LNCAP (cell line): ENCODE measurements at regions not wholly inside any gene's neighbourhood (a gene's known extent, or its start where the extent isn't known, plus 50 kb on each side); places are given as distances from the start of the nearest gene placed in this dataset.

ENCODE experiments used
- TF ChIP-seq, protein P1 (sequence below): fragments of 450-650 bp; IDR thresholded peaks from 2 replicates; pipeline ENCODE4 v1.5.1; 2017; ENCODE audit warnings: mild to moderate bottlenecking

DNA sequence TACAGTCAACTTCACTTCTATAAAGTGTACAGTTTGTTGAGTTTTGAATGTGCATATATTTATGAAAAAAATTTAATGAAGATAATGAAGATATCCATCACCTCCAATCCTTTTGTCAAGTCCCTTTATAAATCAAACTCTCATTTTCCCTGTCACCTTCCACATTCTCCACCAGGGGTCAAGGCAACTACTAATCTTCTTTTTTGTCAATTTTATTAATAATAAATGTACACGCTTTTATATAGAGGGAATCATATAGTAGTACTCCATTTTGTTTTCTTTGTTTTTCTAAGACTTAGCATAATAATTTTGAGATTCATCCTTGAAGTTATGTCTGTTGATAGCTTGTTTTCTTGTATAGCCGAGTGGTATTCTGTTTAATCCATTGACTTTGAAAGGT, 1594.2 kb upstream of the PRMT6 start:
- TF ChIP-seq, protein P1, sequence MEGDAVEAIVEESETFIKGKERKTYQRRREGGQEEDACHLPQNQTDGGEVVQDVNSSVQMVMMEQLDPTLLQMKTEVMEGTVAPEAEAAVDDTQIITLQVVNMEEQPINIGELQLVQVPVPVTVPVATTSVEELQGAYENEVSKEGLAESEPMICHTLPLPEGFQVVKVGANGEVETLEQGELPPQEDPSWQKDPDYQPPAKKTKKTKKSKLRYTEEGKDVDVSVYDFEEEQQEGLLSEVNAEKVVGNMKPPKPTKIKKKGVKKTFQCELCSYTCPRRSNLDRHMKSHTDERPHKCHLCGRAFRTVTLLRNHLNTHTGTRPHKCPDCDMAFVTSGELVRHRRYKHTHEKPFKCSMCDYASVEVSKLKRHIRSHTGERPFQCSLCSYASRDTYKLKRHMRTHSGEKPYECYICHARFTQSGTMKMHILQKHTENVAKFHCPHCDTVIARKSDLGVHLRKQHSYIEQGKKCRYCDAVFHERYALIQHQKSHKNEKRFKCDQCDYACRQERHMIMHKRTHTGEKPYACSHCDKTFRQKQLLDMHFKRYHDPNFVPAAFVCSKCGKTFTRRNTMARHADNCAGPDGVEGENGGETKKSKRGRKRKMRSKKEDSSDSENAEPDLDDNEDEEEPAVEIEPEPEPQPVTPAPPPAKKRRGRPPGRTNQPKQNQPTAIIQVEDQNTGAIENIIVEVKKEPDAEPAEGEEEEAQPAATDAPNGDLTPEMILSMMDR, result no peak

DNA sequence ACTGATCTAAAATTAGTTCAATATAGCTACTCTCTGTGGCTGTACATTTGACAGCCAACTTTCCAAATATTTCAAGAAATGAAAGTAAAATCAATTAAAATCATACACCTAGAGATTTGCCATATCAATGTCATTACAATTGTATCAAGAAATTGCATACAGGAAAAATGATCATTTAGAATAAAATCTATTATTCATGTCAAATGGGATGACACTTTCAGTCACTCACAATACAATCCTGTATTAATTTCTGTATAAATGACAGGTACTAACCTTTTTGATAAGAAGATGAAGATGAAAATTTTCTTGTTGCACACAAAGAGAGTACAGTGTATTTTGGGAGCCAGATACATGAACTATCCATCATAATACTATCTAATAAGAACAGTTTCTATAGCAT, 1588.9 kb upstream of the PRMT6 start:
- TF ChIP-seq, protein P1, result no peak

DNA sequence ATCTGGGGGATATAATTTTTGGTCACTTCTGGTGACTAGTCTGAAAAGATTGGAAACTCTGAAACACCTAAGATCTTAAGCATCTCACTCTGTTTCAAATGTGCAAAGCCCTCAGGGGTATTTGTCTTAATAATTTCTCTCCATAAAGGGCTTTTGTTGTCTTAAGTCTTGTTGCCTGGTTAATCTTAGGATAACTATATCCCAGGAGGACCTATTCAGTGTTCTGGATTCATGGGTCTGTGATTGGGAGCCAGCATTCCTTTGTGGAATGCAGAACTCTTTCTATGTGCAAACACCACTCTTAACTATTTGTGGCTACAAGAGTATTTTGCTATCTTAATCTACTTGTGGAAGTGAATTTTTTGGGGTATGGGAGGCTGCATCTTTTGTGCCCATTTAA, 1573.0 kb upstream of the PRMT6 start:
- TF ChIP-seq, protein P1, result no peak

DNA sequence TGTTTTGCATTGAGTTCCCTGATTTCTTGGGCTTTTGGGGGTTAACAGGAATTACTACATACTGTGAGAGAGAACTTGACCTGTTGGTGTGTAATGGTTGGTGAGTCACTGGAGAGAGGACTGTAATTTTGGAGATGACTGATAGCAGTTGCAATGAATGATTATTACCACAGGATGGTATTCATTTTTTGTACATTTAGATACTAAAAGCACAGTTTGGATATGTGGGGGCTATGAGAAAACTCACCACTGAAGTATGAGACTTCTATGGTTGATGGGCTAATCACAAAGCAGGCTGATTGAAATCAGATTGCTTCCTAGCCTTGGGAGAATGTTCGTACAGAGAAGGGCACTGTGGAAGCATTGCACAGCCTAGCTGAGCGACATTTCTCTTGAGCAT, 1571.3 kb upstream of the PRMT6 start:
- TF ChIP-seq, protein P1, result no peak

DNA sequence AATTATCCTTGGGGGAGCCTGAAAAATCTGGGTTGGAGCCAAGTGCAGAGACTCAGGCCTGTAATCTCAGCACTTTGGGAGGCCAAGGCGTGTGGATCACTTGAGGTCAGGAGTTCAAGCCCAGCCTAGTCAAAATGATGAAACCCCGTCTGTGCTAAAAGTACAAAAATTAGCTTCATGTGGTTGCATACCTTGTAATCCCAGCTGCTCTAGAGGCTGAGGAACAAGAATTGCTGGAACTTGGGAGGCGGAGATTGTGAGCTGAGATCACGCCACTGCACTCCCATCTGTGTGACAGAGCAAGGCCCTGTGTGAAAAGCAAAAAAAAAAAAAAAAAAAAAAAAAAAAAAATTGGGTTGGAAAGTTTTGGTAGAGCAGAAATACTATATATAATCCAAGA, 1563.6 kb upstream of the PRMT6 start:
- TF ChIP-seq, protein P1, result no peak

DNA sequence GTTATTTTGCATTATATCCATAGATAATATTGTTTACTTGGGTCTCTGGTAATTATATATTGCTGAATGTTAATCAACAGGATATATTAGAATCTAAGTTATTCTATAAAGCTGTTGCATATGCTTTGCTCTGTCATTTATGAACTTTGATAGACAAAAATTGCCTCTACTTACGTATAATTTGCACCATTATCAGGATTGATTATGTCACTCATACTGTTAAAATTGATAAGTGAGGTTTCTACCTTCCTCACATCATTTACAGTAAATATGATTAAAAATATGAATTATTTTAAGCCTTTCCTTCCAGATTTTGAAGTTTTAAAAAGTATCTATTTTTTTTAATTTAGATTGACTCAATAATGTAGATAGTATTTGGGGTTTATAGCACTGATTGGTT, 1540.4 kb upstream of the PRMT6 start:
- TF ChIP-seq, protein P1, result no peak

DNA sequence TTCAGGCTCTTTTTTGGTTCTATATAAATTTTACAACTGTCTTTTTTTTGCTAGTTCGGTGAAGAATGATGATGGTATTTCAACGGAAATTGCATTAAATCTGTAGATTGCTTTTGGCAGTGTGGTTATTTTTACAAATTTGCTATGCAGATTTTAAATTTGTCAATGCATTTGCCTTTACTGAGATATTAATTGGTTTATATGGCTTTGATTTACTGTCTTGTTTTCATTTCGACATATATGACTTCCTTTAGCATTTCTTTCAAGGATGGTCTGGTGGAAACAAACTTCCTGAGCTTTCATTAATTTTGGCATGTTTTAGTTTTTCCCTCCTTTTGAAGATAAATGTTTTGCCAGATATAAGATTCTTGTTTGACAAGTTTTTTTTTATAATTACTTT, 1522.5 kb upstream of the PRMT6 start:
- TF ChIP-seq, protein P1, result no peak

DNA sequence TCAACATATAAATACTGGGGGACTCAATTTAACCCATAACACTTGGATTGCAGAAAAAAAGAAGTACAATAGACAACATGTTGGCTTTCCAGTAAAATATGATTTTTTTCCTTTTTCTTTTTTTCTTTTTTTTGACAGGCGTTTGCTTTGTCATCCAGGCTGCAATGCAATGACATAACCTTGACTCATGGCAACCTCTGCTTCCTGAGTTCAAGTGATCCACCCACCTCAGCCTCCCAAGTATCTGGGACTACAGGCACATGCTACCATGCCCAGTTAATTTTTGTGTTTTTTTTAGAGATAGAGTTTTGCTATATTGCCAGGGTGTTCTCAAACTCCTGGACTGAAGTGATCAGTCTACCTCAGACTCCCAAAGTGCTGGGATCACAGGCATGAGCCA, 1512.0 kb upstream of the PRMT6 start:
- TF ChIP-seq, protein P1, result no peak
